ENCODE measurements at regions not wholly inside any gene's neighbourhood (a gene's known extent, or its start where the extent isn't known, plus 50 kb on each side); places are given as distances from the start of the nearest gene placed in this dataset.
A peak's percentile ranks its signal among the peaks of the same experiment; 100 is the strongest.

GRCh38 chr3:102194001-102194400, 240.8 kb upstream of the ZPLD1 start:
- no peak for TF ChIP-seq FOXK2 (IDR thresholded peaks at IDR 0.05)
- peak; percentile 86 for TF ChIP-seq PKNOX1 (IDR thresholded peaks at IDR 0.05)
- TF ChIP-seq FOXA1 (IDR thresholded peaks at IDR 0.05) = no peak
- TF ChIP-seq SP1 (IDR thresholded peaks at IDR 0.05) = no peak
- no peak for TF ChIP-seq ZNF384 (IDR thresholded peaks at IDR 0.05)
- no peak for TF ChIP-seq TARDBP (IDR thresholded peaks at IDR 0.05)
- TF ChIP-seq ELF4 (IDR thresholded peaks at IDR 0.05) = no peak
- TF ChIP-seq LEF1 (IDR thresholded peaks at IDR 0.05; ENCODE audit: borderline replicate concordance) = no peak
- TF ChIP-seq L3MBTL2 (conservative IDR thresholded peaks at IDR 0.05) = no peak
- TF ChIP-seq ARNT (IDR thresholded peaks at IDR 0.05) = no peak
- TF ChIP-seq FOXM1 (IDR thresholded peaks at IDR 0.05; ENCODE audit: borderline replicate concordance) = no peak
- no peak for TF ChIP-seq NFRKB (IDR thresholded peaks at IDR 0.05)
- no peak for TF ChIP-seq BHLHE40 (IDR thresholded peaks at IDR 0.05; ENCODE audit: borderline replicate concordance)
- no peak for TF ChIP-seq CTBP1 (IDR thresholded peaks at IDR 0.05; ENCODE audit: borderline replicate concordance)

Measured in HEK293T (cell line).